ENCODE measurements at regions not wholly inside any gene's neighbourhood (a gene's known extent, or its start where the extent isn't known, plus 50 kb on each side); places are given as distances from the start of the nearest gene placed in this dataset.

DNA sequence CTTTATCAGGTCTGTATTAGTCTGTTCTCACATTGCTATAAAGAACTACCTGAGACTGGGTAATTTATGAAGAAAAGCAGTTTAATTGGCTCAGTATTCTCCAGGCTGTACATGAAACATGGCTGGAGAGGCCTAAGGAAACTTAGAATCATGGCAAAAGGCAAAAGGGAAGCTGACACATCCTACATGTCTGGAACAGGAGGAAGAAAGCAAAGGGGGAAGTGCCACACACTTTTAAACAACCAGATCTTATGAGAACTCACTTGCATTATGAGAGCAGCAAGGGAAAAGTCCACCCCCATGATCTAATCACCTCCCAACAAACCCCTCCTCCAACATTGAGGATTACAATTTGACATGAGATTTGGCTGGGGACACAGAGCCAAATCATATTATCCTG is 132.1 kb downstream of the PCSK1 start (continued):
- TF ChIP-seq USF2 (IDR thresholded peaks at IDR 0.05), result no peak
- no peak for TF ChIP-seq CBX2 (IDR thresholded peaks at IDR 0.05; ENCODE audit: borderline replicate concordance, low read depth)
- no peak for TF ChIP-seq ZSCAN20 (CRISPR knock-in tag; IDR thresholded peaks at IDR 0.05)

GRCh38 chr5:96297867-96298266 is 135.2 kb downstream of the PCSK1 start:
- FAIRE-seq, result no peak
- ATAC-seq, result peak; percentile 49 to 89
- Histone ChIP-seq H3K4me1 (peaks cover 33% of the 10 kb centered on the region), H3K27ac (peak overlapping the region; percentile 41 to 59), H3K4me3 (no peak overlapping the region), H3K4me2 (peak overlapping the region; percentile 17), H3K9me3 (peaks cover 12% of the 10 kb centered on the region)
- ChIA-PET POLR2A (no interaction called here), CTCF (interaction anchor here (1.0 to 1.8 kb wide), 2 partner anchors 11 to 27 kb away, joined by 3 to 4 read pairs; no protein-coding TSS in a partner anchor)
- WGBS (ENCODE audit: missing lambda C conversion rate), result 38% methylated on average over 3 of the region's 3 CpGs
- peak in 1 of 2 experiments; percentile 51 for DNase-seq (ENCODE audit: low read depth in 1 of 2, low spot score in 1 of 2)
- peak; percentile 41 to 89; a peak in 3 of 4 replicates for TF ChIP-seq CEBPB (IDR thresholded peaks at IDR 0.05)
- TF ChIP-seq RFX5 (IDR thresholded peaks at IDR 0.05), result no peak
- TF ChIP-seq JUN (IDR thresholded peaks at IDR 0.05), result peak in 1 of 2 experiments; percentile 33; a peak in 1 of 5 replicates
- TF ChIP-seq HES2 (IDR thresholded peaks at IDR 0.05), result peak; percentile 91; the same call in 1 of the 2 replicates
- TF ChIP-seq NFE2L2 (conservative IDR thresholded peaks at IDR 0.05; ENCODE audit: low read length), result no peak
- TF ChIP-seq RARB (CRISPR knock-in tag; IDR thresholded peaks at IDR 0.05), result no peak
- TF ChIP-seq MYC (IDR thresholded peaks at IDR 0.05; ENCODE audit: borderline replicate concordance, low read length), result 0 out of 2 replicates have a peak, but pooled peaks have one; percentile 41
- TF ChIP-seq BCL3 (IDR thresholded peaks at IDR 0.05), result peak; percentile 53; the same call in 1 of the 3 replicates
- TF ChIP-seq EP300 (IDR thresholded peaks at IDR 0.05), result peak; percentile 57 to 74; a peak in 2 of 5 replicates
- TF ChIP-seq RAD21 (conservative IDR thresholded peaks at IDR 0.05 in 1 of 2, IDR thresholded peaks at IDR 0.05 in 1 of 2), result peak in 1 of 2 experiments; percentile 41; a peak in 2 of 5 replicates
- no peak for TF ChIP-seq BHLHE40 (IDR thresholded peaks at IDR 0.05; ENCODE audit: low read depth, low read length)
- TF ChIP-seq JUNB (IDR thresholded peaks at IDR 0.05), result peak; percentile 57; the same call in 1 of the 2 replicates

- peaks cover 11% of the 10 kb centered on the region; the same call in 2 of the 3 replicates for H3K9me3 ChIP-seq
- peak overlapping the region; percentile 31 to 42; a peak in 4 of 6 replicates for H3K27ac ChIP-seq
- ATAC-seq (peak; percentile 53 to 56; a peak in 3 of 6 replicates), DNase-seq (ENCODE audit: low read depth in 1 of 2, low spot score in 1 of 2) (no peak), FAIRE-seq (no peak)
- CTCF ChIA-PET, result interaction anchor here (1.0 to 1.8 kb wide), 2 partner anchors 11 to 28 kb away, joined by 3 to 4 read pairs; no protein-coding TSS in a partner anchor
- H3K4me3 ChIP-seq, result no peak overlapping the region
- WGBS (ENCODE audit: missing lambda C conversion rate), result 18% methylated on average over 1 of the region's 1 CpG
- peaks cover 33% of the 10 kb centered on the region for H3K4me1 ChIP-seq
- H3K4me2 ChIP-seq, result peak overlapping the region; percentile 17; the same call in 2 of the 3 replicates
- POLR2A ChIA-PET, result no interaction called here
- TF ChIP-seq PBX3 (IDR thresholded peaks at IDR 0.05), result no peak
- no peak for TF ChIP-seq POLR2AphosphoS2 (conservative IDR thresholded peaks at IDR 0.05; ENCODE audit: low read length)
- TF ChIP-seq REST (IDR thresholded peaks at IDR 0.05), result no peak
- no peak for TF ChIP-seq MYC (IDR thresholded peaks at IDR 0.05; ENCODE audit: borderline replicate concordance, low read length)
- no peak for TF ChIP-seq BHLHE40 (IDR thresholded peaks at IDR 0.05; ENCODE audit: low read depth, low read length)
- TF ChIP-seq CEBPB (IDR thresholded peaks at IDR 0.05), result no peak
- TF ChIP-seq ZSCAN20 (CRISPR knock-in tag; IDR thresholded peaks at IDR 0.05), result no peak
- no peak for TF ChIP-seq HOXA7 (CRISPR knock-in tag; IDR thresholded peaks at IDR 0.05)
- TF ChIP-seq ZC3H11A (IDR thresholded peaks at IDR 0.05), result no peak
- no peak for TF ChIP-seq SMC3 (IDR thresholded peaks at IDR 0.05)
- no peak for TF ChIP-seq HES2 (IDR thresholded peaks at IDR 0.05)
- no peak for TF ChIP-seq JUNB (IDR thresholded peaks at IDR 0.05)
- TF ChIP-seq E2F6 (IDR thresholded peaks at IDR 0.05; ENCODE audit: borderline replicate concordance, low read depth), result no peak
- TF ChIP-seq, protein P1, sequence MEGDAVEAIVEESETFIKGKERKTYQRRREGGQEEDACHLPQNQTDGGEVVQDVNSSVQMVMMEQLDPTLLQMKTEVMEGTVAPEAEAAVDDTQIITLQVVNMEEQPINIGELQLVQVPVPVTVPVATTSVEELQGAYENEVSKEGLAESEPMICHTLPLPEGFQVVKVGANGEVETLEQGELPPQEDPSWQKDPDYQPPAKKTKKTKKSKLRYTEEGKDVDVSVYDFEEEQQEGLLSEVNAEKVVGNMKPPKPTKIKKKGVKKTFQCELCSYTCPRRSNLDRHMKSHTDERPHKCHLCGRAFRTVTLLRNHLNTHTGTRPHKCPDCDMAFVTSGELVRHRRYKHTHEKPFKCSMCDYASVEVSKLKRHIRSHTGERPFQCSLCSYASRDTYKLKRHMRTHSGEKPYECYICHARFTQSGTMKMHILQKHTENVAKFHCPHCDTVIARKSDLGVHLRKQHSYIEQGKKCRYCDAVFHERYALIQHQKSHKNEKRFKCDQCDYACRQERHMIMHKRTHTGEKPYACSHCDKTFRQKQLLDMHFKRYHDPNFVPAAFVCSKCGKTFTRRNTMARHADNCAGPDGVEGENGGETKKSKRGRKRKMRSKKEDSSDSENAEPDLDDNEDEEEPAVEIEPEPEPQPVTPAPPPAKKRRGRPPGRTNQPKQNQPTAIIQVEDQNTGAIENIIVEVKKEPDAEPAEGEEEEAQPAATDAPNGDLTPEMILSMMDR (IDR thresholded peaks at IDR 0.05), result no peak
- no peak for TF ChIP-seq CHD4 (IDR thresholded peaks at IDR 0.05; ENCODE audit: borderline replicate concordance)
Observed at GRCh38 chr5:96297290-96297689, 135.8 kb downstream of the PCSK1 start.

All from A549 (cell line).